ENCODE measurements at regions not wholly inside any gene's neighbourhood (a gene's known extent, or its start where the extent isn't known, plus 50 kb on each side); places are given as distances from the start of the nearest gene placed in this dataset.

DNA sequence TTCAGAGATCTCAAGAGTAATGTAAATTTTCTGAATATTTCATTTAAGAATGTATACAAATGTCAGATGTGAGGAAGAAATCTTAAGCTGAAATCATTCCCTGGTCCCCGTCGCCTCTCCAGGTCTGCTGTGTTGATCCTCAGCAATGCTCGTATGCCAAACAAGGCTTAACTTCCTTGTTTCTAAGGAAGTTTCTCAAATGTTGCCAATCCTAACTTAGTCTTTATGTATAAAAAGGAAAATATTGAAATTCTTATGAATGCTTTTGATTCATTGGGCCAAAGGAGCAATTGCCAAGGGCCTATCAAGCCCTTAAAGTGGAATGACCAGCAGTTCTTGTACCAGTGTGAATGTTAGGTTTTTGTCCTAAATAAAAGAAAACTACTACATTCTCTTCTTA is 507.7 kb upstream of the SEMA6D start:
- TF ChIP-seq ZNF274 (IDR thresholded peaks at IDR 0.05; ENCODE audit: insufficient read depth, insufficient read length) (no peak), SMC3 (IDR thresholded peaks at IDR 0.05; ENCODE audit: borderline replicate concordance, low read length) (no peak), TCF12 (IDR thresholded peaks at IDR 0.05; ENCODE audit: low read depth, low read length) (no peak), JUNB (IDR thresholded peaks at IDR 0.05) (no peak), SRF (IDR thresholded peaks at IDR 0.05; ENCODE audit: low read depth in 2 of 2, low read length in 2 of 2) (no peak), MXI1 (IDR thresholded peaks at IDR 0.05; ENCODE audit: low read depth, low read length) (no peak)
- TF ChIP-seq, protein P1, sequence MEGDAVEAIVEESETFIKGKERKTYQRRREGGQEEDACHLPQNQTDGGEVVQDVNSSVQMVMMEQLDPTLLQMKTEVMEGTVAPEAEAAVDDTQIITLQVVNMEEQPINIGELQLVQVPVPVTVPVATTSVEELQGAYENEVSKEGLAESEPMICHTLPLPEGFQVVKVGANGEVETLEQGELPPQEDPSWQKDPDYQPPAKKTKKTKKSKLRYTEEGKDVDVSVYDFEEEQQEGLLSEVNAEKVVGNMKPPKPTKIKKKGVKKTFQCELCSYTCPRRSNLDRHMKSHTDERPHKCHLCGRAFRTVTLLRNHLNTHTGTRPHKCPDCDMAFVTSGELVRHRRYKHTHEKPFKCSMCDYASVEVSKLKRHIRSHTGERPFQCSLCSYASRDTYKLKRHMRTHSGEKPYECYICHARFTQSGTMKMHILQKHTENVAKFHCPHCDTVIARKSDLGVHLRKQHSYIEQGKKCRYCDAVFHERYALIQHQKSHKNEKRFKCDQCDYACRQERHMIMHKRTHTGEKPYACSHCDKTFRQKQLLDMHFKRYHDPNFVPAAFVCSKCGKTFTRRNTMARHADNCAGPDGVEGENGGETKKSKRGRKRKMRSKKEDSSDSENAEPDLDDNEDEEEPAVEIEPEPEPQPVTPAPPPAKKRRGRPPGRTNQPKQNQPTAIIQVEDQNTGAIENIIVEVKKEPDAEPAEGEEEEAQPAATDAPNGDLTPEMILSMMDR (IDR thresholded peaks at IDR 0.05 in 2 of 3, conservative IDR thresholded peaks at IDR 0.05 in 1 of 3; ENCODE audit: control insufficient read depth in 2 of 3, extremely low read depth in 1 of 3, insufficient read depth in 1 of 3, low read depth in 3 of 3, low read length in 3 of 3) = no peak
- TF ChIP-seq, protein P2, sequence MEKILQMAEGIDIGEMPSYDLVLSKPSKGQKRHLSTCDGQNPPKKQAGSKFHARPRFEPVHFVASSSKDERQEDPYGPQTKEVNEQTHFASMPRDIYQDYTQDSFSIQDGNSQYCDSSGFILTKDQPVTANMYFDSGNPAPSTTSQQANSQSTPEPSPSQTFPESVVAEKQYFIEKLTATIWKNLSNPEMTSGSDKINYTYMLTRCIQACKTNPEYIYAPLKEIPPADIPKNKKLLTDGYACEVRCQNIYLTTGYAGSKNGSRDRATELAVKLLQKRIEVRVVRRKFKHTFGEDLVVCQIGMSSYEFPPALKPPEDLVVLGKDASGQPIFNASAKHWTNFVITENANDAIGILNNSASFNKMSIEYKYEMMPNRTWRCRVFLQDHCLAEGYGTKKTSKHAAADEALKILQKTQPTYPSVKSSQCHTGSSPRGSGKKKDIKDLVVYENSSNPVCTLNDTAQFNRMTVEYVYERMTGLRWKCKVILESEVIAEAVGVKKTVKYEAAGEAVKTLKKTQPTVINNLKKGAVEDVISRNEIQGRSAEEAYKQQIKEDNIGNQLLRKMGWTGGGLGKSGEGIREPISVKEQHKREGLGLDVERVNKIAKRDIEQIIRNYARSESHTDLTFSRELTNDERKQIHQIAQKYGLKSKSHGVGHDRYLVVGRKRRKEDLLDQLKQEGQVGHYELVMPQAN (conservative IDR thresholded peaks at IDR 0.05) = no peak

Measured in GM12878 (cell line).